Peyer's patch (tissue), 4 donors: ENCODE measurements at regions not wholly inside any gene's neighbourhood (a gene's known extent, or its start where the extent isn't known, plus 50 kb on each side); places are given as distances from the start of the nearest gene placed in this dataset.

Experiments used
- DNase-seq, 3 donors: peaks; one replicate each; pipeline ENCODE4 v3.0.0-alpha.2; 2017 to 2019
- H3K27ac ChIP-seq, 4 donors: fragments of 200-600 bp; sonication (generic); one replicate each; pipeline ENCODE4 v1.5.1; 2016 to 2019
- H3K27me3 ChIP-seq, 2 donors: fragments of 200-600 bp; sonication (generic); one replicate each; pipeline ENCODE4 v1.5.1; 2019
- H3K36me3 ChIP-seq, 3 donors: fragments of 200-600 bp; sonication (generic); one replicate each; pipeline ENCODE4 v1.5.1; 2016 to 2019
- H3K4me1 ChIP-seq, 4 donors: fragments of 200-600 bp; sonication (generic); one replicate each; pipeline ENCODE4 v1.5.1; 2016 to 2019
- H3K4me3 ChIP-seq, 4 donors: fragments of 200-600 bp; sonication (generic); 1 replicate in 3 of 4; 2 replicates in 1 of 4; pipeline ENCODE4 v1.5.1; 2016 to 2019; ENCODE audit warnings: mild to moderate bottlenecking in 1 of 4
- H3K9me3 ChIP-seq, 4 donors: fragments of 200-600 bp; sonication (generic); one replicate each; pipeline ENCODE4 v1.5.1; 2016 to 2019; ENCODE audit warnings: mild to moderate bottlenecking in 1 of 4
- POLR2A ChIP-seq, 2 donors: fragments of 450-650 bp; IDR thresholded peaks; one replicate each; pipeline ENCODE4 v1.5.1; 2017; ENCODE audit warnings: antibody characterized with exemption in 2 of 2, mild to moderate bottlenecking in 2 of 2, moderate library complexity in 2 of 2
- TF ChIP-seq, protein P1 (sequence below), 6 experiments: fragments of 450-650 bp in 4 of 6; fragments of 200-600 bp in 2 of 6; sonication (generic) in 1 of 6; IDR thresholded peaks; one replicate each; pipeline ENCODE4 v1.5.1; 2017 to 2019; ENCODE audit warnings: antibody characterized with exemption in 6 of 6, mild to moderate bottlenecking in 3 of 6, moderate library complexity in 1 of 6

DNA sequence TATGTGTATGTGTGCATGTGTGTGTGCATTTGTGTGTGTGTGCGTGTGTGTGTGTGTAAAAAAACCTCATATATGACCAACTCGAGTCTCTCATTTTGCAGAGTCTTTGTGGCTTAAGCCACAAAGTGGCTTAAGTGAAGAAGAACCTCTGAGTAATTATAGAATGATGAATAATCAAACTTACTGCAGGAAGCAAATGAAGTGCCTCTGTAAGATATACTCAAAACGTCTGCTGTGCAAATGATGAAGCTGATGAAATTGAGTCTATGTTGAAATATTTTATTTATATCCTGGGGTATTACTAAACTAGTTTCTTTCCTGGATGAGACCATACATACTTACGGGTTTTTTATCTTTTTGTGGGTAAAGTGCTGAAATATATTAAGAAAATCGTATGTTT is 1198.7 kb downstream of the PCDH7 start:
- H3K27me3 ChIP-seq: no peaks in the 10 kb centered on the region
- TF ChIP-seq, protein P1, sequence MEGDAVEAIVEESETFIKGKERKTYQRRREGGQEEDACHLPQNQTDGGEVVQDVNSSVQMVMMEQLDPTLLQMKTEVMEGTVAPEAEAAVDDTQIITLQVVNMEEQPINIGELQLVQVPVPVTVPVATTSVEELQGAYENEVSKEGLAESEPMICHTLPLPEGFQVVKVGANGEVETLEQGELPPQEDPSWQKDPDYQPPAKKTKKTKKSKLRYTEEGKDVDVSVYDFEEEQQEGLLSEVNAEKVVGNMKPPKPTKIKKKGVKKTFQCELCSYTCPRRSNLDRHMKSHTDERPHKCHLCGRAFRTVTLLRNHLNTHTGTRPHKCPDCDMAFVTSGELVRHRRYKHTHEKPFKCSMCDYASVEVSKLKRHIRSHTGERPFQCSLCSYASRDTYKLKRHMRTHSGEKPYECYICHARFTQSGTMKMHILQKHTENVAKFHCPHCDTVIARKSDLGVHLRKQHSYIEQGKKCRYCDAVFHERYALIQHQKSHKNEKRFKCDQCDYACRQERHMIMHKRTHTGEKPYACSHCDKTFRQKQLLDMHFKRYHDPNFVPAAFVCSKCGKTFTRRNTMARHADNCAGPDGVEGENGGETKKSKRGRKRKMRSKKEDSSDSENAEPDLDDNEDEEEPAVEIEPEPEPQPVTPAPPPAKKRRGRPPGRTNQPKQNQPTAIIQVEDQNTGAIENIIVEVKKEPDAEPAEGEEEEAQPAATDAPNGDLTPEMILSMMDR (IDR thresholded peaks at IDR 0.05): no peak
- no peak for TF ChIP-seq POLR2A (IDR thresholded peaks at IDR 0.05)
- DNase-seq: no peak
- no peaks in the 10 kb centered on the region for H3K36me3 ChIP-seq
- no peak overlapping the region for H3K27ac ChIP-seq
- H3K9me3 ChIP-seq: no peaks in the 10 kb centered on the region
- H3K4me1 ChIP-seq: no peaks in the 10 kb centered on the region
- no peak overlapping the region for H3K4me3 ChIP-seq

DNA sequence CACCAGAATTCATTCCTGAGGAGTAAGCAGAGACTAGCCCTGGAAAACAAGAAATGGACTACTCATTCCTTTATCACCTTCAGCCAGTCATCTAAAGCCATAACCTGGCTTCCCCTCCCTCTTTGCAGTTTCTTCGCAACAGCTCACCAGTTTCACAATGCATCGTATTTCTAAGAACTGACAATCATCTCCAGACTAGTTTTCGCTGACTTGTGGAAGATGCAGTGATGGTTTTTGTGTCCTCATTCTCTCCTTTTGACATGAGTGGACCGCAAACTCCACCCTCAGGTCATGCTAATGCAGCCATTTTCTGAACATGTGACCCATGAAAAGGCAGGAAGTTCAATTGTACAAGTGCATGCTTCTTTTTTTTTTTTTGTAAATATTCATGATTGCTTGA is 1203.5 kb downstream of the PCDH7 start:
- Histone ChIP-seq H3K9me3 (no peaks in the 10 kb centered on the region), H3K36me3 (no peaks in the 10 kb centered on the region), H3K4me3 (no peak overlapping the region), H3K4me1 (no peaks in the 10 kb centered on the region), H3K27ac (no peak overlapping the region), H3K27me3 (no peaks in the 10 kb centered on the region)
- no peak for DNase-seq
- no peak for TF ChIP-seq POLR2A (IDR thresholded peaks at IDR 0.05)
- TF ChIP-seq, protein P1 (IDR thresholded peaks at IDR 0.05): no peak

DNA sequence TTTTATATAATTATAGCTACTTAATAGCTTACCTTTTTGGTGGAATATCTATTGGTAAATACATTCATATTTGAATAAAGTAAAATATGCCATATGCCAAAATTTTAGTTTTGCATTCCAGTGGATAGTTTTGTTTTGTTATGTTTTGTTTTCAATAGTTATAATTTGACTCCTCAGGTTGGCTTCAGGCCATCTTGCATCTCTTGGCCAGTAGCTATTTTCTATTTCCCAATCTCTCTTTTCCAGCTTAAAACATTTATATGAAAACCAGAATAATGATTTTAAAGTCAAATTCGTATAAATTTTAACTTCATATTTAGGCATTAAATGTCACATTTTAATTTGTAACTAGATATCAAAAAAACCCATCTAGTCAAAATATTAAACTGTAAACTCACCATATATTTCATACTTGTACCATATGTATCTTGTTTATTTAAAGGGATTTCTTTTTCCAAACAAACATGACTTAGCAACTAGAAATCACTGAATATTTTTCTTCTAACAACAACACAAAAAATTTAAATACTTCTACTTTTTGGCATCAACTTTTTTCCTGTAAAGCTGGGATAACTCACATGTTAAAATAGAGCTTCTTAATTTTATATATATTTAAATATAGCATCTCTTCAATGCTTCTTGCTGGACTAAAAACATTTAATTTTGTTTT is 1209.6 kb downstream of the PCDH7 start:
- H3K27ac ChIP-seq: no peak overlapping the region

DNA sequence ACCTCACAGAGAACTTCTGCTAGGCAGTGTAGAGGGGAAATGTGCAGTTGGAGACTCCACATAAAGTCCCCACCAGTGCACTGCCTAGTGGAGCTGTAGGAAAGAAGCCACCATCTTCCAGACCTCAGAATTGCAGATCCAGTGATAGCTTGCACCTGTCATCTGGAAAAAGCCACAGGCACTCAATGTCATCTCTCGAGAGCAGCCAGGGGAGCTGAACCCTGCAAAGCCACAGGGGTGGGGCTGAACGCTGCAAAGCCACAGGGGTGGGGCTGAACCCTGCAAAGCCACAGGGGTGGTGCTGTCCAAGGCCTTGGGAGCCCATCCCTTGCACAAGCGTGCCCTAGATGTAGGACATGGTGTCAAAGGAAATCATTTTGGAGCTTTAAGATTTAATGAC is 1226.3 kb downstream of the PCDH7 start:
- no peak for TF ChIP-seq POLR2A (IDR thresholded peaks at IDR 0.05)
- TF ChIP-seq, protein P1 (IDR thresholded peaks at IDR 0.05): no peak
- Histone ChIP-seq H3K4me1 (no peaks in the 10 kb centered on the region), H3K9me3 (no peaks in the 10 kb centered on the region), H3K27me3 (no peaks in the 10 kb centered on the region), H3K27ac (no peak overlapping the region), H3K36me3 (no peaks in the 10 kb centered on the region), H3K4me3 (no peak overlapping the region)
- DNase-seq: no peak

More for the DNA sequence above, 1209.6 kb downstream of the PCDH7 start:
- TF ChIP-seq, protein P1 (IDR thresholded peaks at IDR 0.05): no peak
- no peak for TF ChIP-seq POLR2A (IDR thresholded peaks at IDR 0.05)
- no peaks in the 10 kb centered on the region for H3K9me3 ChIP-seq
- DNase-seq: no peak
- no peak overlapping the region for H3K4me3 ChIP-seq
- H3K36me3 ChIP-seq: no peaks in the 10 kb centered on the region
- H3K4me1 ChIP-seq: no peaks in the 10 kb centered on the region
- no peaks in the 10 kb centered on the region for H3K27me3 ChIP-seq

DNA sequence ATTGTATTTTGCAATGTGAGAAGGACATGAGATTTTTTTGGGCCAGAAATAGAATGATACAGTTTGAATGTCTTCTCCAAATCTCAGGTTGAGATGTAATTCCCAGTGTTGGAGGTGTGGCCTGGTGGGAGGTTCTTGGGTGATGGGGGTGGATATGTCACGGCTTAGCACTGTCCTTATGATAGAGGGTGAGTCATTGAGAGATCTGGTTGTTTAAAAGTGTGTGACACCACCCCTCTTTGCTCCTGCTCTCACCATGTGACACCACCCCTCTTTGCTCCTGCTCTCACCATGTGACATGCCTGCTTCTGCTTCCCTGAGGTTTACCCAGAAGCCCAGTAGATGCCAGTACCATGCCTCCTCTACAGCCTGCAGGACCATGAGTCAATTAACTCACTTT is 1226.9 kb downstream of the PCDH7 start:
- Histone ChIP-seq H3K9me3 (no peaks in the 10 kb centered on the region), H3K4me1 (no peaks in the 10 kb centered on the region), H3K4me3 (no peak overlapping the region), H3K27me3 (no peaks in the 10 kb centered on the region), H3K27ac (no peak overlapping the region), H3K36me3 (no peaks in the 10 kb centered on the region)
- no peak for TF ChIP-seq POLR2A (IDR thresholded peaks at IDR 0.05)
- TF ChIP-seq, protein P1 (IDR thresholded peaks at IDR 0.05): no peak
- DNase-seq: no peak

DNA sequence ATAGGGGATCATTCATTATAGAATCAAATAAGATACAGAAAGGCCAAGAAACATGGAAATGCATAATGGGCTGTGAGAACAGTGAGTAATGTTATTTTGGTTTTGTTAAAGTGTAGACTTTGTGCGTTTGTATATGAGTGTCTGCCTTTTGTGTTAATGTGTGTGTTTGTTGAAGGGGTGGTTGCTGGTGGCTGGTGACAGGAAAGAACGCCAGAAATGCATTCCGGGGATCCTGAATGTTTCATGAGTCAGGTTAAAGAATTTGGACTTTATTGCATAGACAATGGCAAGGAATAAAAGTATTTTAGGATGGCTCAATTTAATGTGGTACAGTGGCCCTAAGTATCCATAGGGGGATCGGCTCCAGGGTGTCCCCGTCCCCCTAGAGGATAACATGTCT is 1228.9 kb downstream of the PCDH7 start:
- H3K4me1 ChIP-seq: no peaks in the 10 kb centered on the region
- H3K27ac ChIP-seq: no peak overlapping the region
- no peaks in the 10 kb centered on the region for H3K36me3 ChIP-seq
- no peak overlapping the region for H3K4me3 ChIP-seq
- H3K9me3 ChIP-seq: no peaks in the 10 kb centered on the region
- no peak for DNase-seq
- H3K27me3 ChIP-seq: no peaks in the 10 kb centered on the region
- no peak for TF ChIP-seq POLR2A (IDR thresholded peaks at IDR 0.05)
- TF ChIP-seq, protein P1 (IDR thresholded peaks at IDR 0.05): no peak
